ENCODE measurements at regions not wholly inside any gene's neighbourhood (a gene's known extent, or its start where the extent isn't known, plus 50 kb on each side); places are given as distances from the start of the nearest gene placed in this dataset.

GRCh38 chr16:6898896-6899295 lies 433.7 kb upstream of the RBFOX1 start:
- no peak overlapping the region for H3K4me3 ChIP-seq (ENCODE audit: low read depth, low read length)
- TF ChIP-seq CTCF (IDR thresholded peaks at IDR 0.05; ENCODE audit: insufficient read depth, low read length, missing control alignments) = no peak
- ChIA-PET CTCF (no interaction called here), POLR2A (no interaction called here)
- DNase-seq (ENCODE audit: low read depth, low spot score) = no peak

- CTCF ChIA-PET = no interaction called here
- no peak for TF ChIP-seq CTCF (IDR thresholded peaks at IDR 0.05; ENCODE audit: insufficient read depth, low read length, missing control alignments)
- POLR2A ChIA-PET = no interaction called here
- no peak for DNase-seq (ENCODE audit: low read depth, low spot score)
- no peak overlapping the region for H3K4me3 ChIP-seq (ENCODE audit: low read depth, low read length)
These were observed 434.7 kb upstream of the RBFOX1 start for GRCh38 chr16:6897876-6898485.

- ChIA-PET POLR2A (no interaction called here), CTCF (no interaction called here)
- DNase-seq (ENCODE audit: low read depth, low spot score) = no peak
- no peak for TF ChIP-seq CTCF (IDR thresholded peaks at IDR 0.05; ENCODE audit: insufficient read depth, low read length, missing control alignments)
- no peak overlapping the region for H3K4me3 ChIP-seq (ENCODE audit: low read depth, low read length)
These were observed 439.7 kb upstream of the RBFOX1 start for GRCh38 chr16:6892966-6893365.

GRCh38 chr16:6891496-6891895 lies 441.1 kb upstream of the RBFOX1 start:
- no peak overlapping the region for H3K4me3 ChIP-seq (ENCODE audit: low read depth, low read length)
- ChIA-PET POLR2A (no interaction called here), CTCF (no interaction called here)
- TF ChIP-seq CTCF (IDR thresholded peaks at IDR 0.05; ENCODE audit: insufficient read depth, low read length, missing control alignments) = no peak
- DNase-seq (ENCODE audit: low read depth, low spot score) = no peak

- ChIA-PET CTCF (no interaction called here), POLR2A (no interaction called here)
- no peak for TF ChIP-seq CTCF (IDR thresholded peaks at IDR 0.05; ENCODE audit: insufficient read depth, low read length, missing control alignments)
- DNase-seq (ENCODE audit: low read depth, low spot score) = no peak
- no peak overlapping the region for H3K4me3 ChIP-seq (ENCODE audit: low read depth, low read length)
These were observed 444.1 kb upstream of the RBFOX1 start for GRCh38 chr16:6888531-6888930.

GRCh38 chr16:6884002-6884401 lies 448.6 kb upstream of the RBFOX1 start:
- CTCF ChIA-PET = no interaction called here
- POLR2A ChIA-PET = no interaction called here
- no peak for TF ChIP-seq CTCF (IDR thresholded peaks at IDR 0.05; ENCODE audit: insufficient read depth, low read length, missing control alignments)
- no peak overlapping the region for H3K4me3 ChIP-seq (ENCODE audit: low read depth, low read length)
- DNase-seq (ENCODE audit: low read depth, low spot score) = no peak

Measured in AG04449 (cell line).